Mesenchymal stem cell (in vitro differentiated cells and primary cell): ENCODE measurements at regions not wholly inside any gene's neighbourhood (a gene's known extent, or its start where the extent isn't known, plus 50 kb on each side); places are given as distances from the start of the nearest gene placed in this dataset.

Source experiments
- DNase-seq: peaks from one replicate; pipeline ENCODE4 v3.0.0-alpha.2; 2013
- H2AFZ ChIP-seq: one replicate; pipeline ENCODE4 v1.6.1; 2013; ENCODE audit warnings: low read depth, mild to moderate bottlenecking, control low read depth, inconsistent platforms, low read length, moderate library complexity
- H2AK5ac ChIP-seq: 2 replicates; pipeline ENCODE4 v1.6.1; 2013; ENCODE audit warnings: low read length, moderate library complexity, mild to moderate bottlenecking, inconsistent platforms; ENCODE audit not compliant: severe bottlenecking
- H2BK120ac ChIP-seq: one replicate; pipeline ENCODE4 v1.6.1; 2013; ENCODE audit warnings: low read depth, mild to moderate bottlenecking, inconsistent platforms, low read length, moderate library complexity
- H2BK12ac ChIP-seq, 2 experiments: one replicate each; pipeline ENCODE4 v1.6.1; 2013; ENCODE audit warnings: inconsistent platforms in 2 of 2, low read length in 2 of 2, mild to moderate bottlenecking in 2 of 2, moderate library complexity in 2 of 2, control low read depth in 1 of 2
- H2BK15ac ChIP-seq: one replicate; pipeline ENCODE4 v1.6.1; 2013; ENCODE audit warnings: mild to moderate bottlenecking, low read depth, inconsistent platforms; ENCODE audit not compliant: poor library complexity, severe bottlenecking
- H2BK5ac ChIP-seq: 2 replicates; pipeline ENCODE4 v1.6.1; 2013; ENCODE audit warnings: low read depth, mild to moderate bottlenecking, low read length, control low read depth, inconsistent platforms; ENCODE audit not compliant: poor library complexity, severe bottlenecking
- H3K14ac ChIP-seq, 2 experiments: one replicate each; pipeline ENCODE4 v1.6.1; 2013; ENCODE audit warnings: inconsistent platforms in 2 of 2, low read length in 2 of 2, control low read depth in 1 of 2, mild to moderate bottlenecking in 1 of 2, moderate library complexity in 1 of 2
- H3K18ac ChIP-seq, 2 experiments: one replicate each; pipeline ENCODE4 v1.6.1; 2013; ENCODE audit warnings: inconsistent platforms in 2 of 2, low read length in 2 of 2, control low read depth in 1 of 2, low read depth in 1 of 2, mild to moderate bottlenecking in 1 of 2
- H3K23ac ChIP-seq, 2 experiments: one replicate each; pipeline ENCODE4 v1.6.1; 2013; ENCODE audit warnings: inconsistent platforms in 2 of 2, low read length in 2 of 2, mild to moderate bottlenecking in 2 of 2, moderate library complexity in 2 of 2, control low read depth in 1 of 2
- H3K27ac ChIP-seq: 2 replicates; pipeline ENCODE4 v1.5.1; 2013; ENCODE audit warnings: mild to moderate bottlenecking, moderate library complexity, low read length, control low read depth, inconsistent platforms; ENCODE audit not compliant: poor library complexity, severe bottlenecking
- H3K27me3 ChIP-seq, 2 experiments: 2 replicates each; pipeline versions ENCODE4 v1.6.1 to v1.7.0; 2013; ENCODE audit warnings: low read length in 2 of 2, mild to moderate bottlenecking in 2 of 2, moderate library complexity in 2 of 2, control low read depth in 1 of 2, inconsistent platforms in 1 of 2; ENCODE audit not compliant: control insufficient read depth in 1 of 2, insufficient read depth in 1 of 2
- H3K36me3 ChIP-seq, 2 experiments: 2 replicates each; pipeline versions ENCODE4 v1.6.1 to v1.7.0; 2013; ENCODE audit warnings: low read length in 2 of 2, control low read depth in 1 of 2, inconsistent platforms in 1 of 2, low read depth in 1 of 2, mild to moderate bottlenecking in 1 of 2; ENCODE audit not compliant: insufficient read depth in 2 of 2, control insufficient read depth in 1 of 2
- H3K4ac ChIP-seq, 2 experiments: one replicate each; pipeline ENCODE4 v1.6.1; 2013; ENCODE audit warnings: inconsistent platforms in 2 of 2, low read length in 2 of 2, mild to moderate bottlenecking in 2 of 2, moderate library complexity in 2 of 2, control low read depth in 1 of 2, low read depth in 1 of 2
- H3K4me1 ChIP-seq: 2 replicates; pipeline ENCODE4 v1.6.1; 2013; ENCODE audit warnings: low read depth, low read length, control low read depth; ENCODE audit not compliant: control insufficient read depth, insufficient read depth
- H3K4me2 ChIP-seq: 2 replicates; pipeline ENCODE4 v1.6.1; 2013; ENCODE audit warnings: low read length, mild to moderate bottlenecking, inconsistent platforms; ENCODE audit not compliant: poor library complexity, severe bottlenecking
- H3K4me3 ChIP-seq, 2 experiments: 2 replicates each; pipeline versions ENCODE4 v1.5.1 to v1.7.0; 2013; ENCODE audit warnings: low read length in 2 of 2, mild to moderate bottlenecking in 2 of 2, control low read depth in 1 of 2, low read depth in 1 of 2; ENCODE audit not compliant: insufficient read depth in 1 of 2
- H3K79me1 ChIP-seq: replicated peaks from 2 replicates; pipeline ENCODE4 v1.6.1; 2013; ENCODE audit warnings: mild to moderate bottlenecking, control low read depth, low read length, inconsistent platforms; ENCODE audit not compliant: poor library complexity, severe bottlenecking
- H3K9ac ChIP-seq: 2 replicates; pipeline ENCODE4 v1.7.0; 2013; ENCODE audit warnings: mild to moderate bottlenecking, low read length, moderate library complexity
- H3K9me3 ChIP-seq: 2 replicates; pipeline ENCODE4 v1.7.0; 2013; ENCODE audit warnings: mild to moderate bottlenecking, low read length; ENCODE audit not compliant: control insufficient read depth
- H4K8ac ChIP-seq: one replicate; pipeline ENCODE4 v1.6.1; 2013; ENCODE audit warnings: inconsistent platforms, mild to moderate bottlenecking, low read length, moderate library complexity
- H4K91ac ChIP-seq: one replicate; pipeline ENCODE4 v1.6.1; 2013; ENCODE audit warnings: mild to moderate bottlenecking, low read length, inconsistent platforms
- WGBS: methylation state at CpG from one replicate; pipeline ENCODE4 v1.1.7; 2013; ENCODE audit warnings: mixed read lengths; 5-methylcytosine and 5-hydroxymethylcytosine counted together

DNA sequence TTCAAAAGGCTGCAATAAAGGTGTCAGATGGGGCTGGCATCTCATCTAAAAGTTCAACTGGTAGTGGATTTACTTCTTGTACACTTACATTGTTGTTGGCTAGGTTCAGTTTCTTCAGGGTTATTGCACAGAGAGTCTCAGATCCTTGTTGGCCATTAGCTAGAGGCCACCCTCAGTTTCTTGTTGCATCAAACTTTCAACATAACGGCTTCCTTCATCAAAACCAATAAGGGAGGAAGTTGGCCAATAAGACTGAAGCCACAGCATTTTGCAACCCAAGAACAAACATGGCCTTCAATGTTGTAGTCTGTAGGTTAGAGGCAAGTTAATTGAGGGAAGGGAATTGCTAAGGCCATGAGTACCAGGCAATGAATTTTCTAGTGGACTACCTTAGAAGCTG is 218.0 kb downstream of the ZBBX start:
- no peak overlapping the region for H3K14ac ChIP-seq
- H3K4ac ChIP-seq = no peak overlapping the region
- 100% methylated on average over 1 of the region's 1 CpG for WGBS
- no peak overlapping the region for H2AK5ac ChIP-seq
- DNase-seq = no peak
- H3K23ac ChIP-seq = no peak overlapping the region
- no peak overlapping the region for H2BK120ac ChIP-seq
- no peak overlapping the region for H2BK15ac ChIP-seq
- H3K4me3 ChIP-seq = no peak overlapping the region
- no peak overlapping the region for H2AFZ ChIP-seq
- H3K4me1 ChIP-seq = no peaks in the 10 kb centered on the region
- no peaks in the 10 kb centered on the region for H3K27me3 ChIP-seq
- no peak overlapping the region for H3K18ac ChIP-seq
- H3K9ac ChIP-seq = no peak overlapping the region
- H2BK12ac ChIP-seq = no peak overlapping the region
- H3K4me2 ChIP-seq = no peak overlapping the region
- H3K9me3 ChIP-seq = no peaks in the 10 kb centered on the region
- no peak overlapping the region for H3K27ac ChIP-seq
- H3K36me3 ChIP-seq = no peaks in the 10 kb centered on the region
- no peak overlapping the region for H4K91ac ChIP-seq
- no peaks in the 10 kb centered on the region for H3K79me1 ChIP-seq
- no peak overlapping the region for H2BK5ac ChIP-seq
- no peak overlapping the region for H4K8ac ChIP-seq

DNA sequence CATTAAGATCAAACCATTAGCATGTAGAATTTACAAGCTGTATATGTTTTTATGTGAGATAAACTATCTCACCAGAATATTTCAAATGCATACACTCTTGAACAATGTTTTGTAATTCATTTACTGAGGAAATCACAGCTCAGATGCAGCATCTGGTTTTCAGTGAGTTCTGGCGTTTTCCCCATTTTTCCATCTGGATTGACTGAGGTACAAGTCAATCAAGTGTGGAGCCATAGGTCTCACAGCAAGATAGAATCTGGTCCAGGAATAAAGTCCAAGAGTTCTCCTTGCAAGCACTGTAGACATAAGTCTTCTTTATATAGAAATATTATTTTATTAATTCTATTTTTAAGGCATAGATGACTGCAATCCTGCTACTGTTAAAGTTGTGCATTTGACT is 219.3 kb downstream of the ZBBX start:
- H4K8ac ChIP-seq = no peak overlapping the region
- H2AFZ ChIP-seq = no peak overlapping the region
- no peak overlapping the region for H3K23ac ChIP-seq
- H2BK12ac ChIP-seq = no peak overlapping the region
- no peaks in the 10 kb centered on the region for H3K27me3 ChIP-seq
- H3K4me1 ChIP-seq = no peaks in the 10 kb centered on the region
- no peak overlapping the region for H3K27ac ChIP-seq
- peaks cover 7% of the 10 kb centered on the region for H3K9me3 ChIP-seq
- H3K36me3 ChIP-seq = no peaks in the 10 kb centered on the region
- H2BK5ac ChIP-seq = no peak overlapping the region
- H2BK15ac ChIP-seq = no peak overlapping the region
- no peak overlapping the region for H2AK5ac ChIP-seq
- no peak overlapping the region for H3K4ac ChIP-seq
- no peak overlapping the region for H3K9ac ChIP-seq
- 88% methylated on average over 1 of the region's 1 CpG for WGBS
- no peak overlapping the region for H3K4me3 ChIP-seq
- no peak for DNase-seq
- H3K14ac ChIP-seq = no peak overlapping the region
- no peak overlapping the region for H3K18ac ChIP-seq
- H4K91ac ChIP-seq = no peak overlapping the region
- no peak overlapping the region for H3K4me2 ChIP-seq
- no peak overlapping the region for H2BK120ac ChIP-seq
- H3K79me1 ChIP-seq = no peaks in the 10 kb centered on the region

DNA sequence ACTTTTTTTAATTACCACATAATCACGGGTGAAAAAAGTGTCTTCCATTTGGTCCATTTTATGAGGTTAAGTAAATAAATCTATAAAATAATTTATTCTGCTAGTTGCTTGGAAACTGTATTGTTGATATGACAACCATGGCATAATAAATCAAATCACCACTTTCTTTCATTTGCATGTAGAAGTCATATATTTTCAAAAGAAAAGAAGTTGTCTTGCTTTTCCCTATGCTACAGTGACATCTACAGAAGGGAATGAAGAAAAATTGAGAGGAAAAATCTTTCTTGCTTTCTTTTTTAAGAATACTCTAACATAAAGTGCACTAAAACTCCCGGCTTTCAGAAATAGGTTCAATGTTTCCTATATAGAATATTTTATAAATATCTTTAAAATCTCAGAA is 228.5 kb downstream of the ZBBX start:
- Histone ChIP-seq H2BK12ac (no peak overlapping the region), H2AK5ac (no peak overlapping the region), H3K14ac (no peak overlapping the region), H4K8ac (no peak overlapping the region), H2BK5ac (no peak overlapping the region), H3K9me3 (peaks cover 13% of the 10 kb centered on the region), H3K27me3 (no peaks in the 10 kb centered on the region), H3K27ac (no peak overlapping the region), H2BK15ac (no peak overlapping the region), H3K4me1 (no peaks in the 10 kb centered on the region), H3K4me3 (no peak overlapping the region), H2AFZ (no peak overlapping the region), H3K23ac (no peak overlapping the region), H3K9ac (no peak overlapping the region), H3K36me3 (no peaks in the 10 kb centered on the region), H3K4me2 (no peak overlapping the region), H3K18ac (no peak overlapping the region), H3K79me1 (no peaks in the 10 kb centered on the region), H2BK120ac (no peak overlapping the region), H3K4ac (no peak overlapping the region), H4K91ac (no peak overlapping the region)
- WGBS = no CpG with 5 or more reads among the region's 2 CpGs
- no peak for DNase-seq

GRCh38 chr3:167148136-167148535 is 232.0 kb downstream of the ZBBX start:
- Histone ChIP-seq H3K4me1 (no peaks in the 10 kb centered on the region), H3K4me3 (no peak overlapping the region), H3K23ac (no peak overlapping the region), H4K8ac (no peak overlapping the region), H2BK12ac (no peak overlapping the region), H3K4ac (no peak overlapping the region), H2BK15ac (no peak overlapping the region), H3K14ac (no peak overlapping the region), H3K27me3 (no peaks in the 10 kb centered on the region), H2BK5ac (no peak overlapping the region), H3K27ac (no peak overlapping the region), H2AK5ac (no peak overlapping the region), H3K79me1 (no peaks in the 10 kb centered on the region), H2AFZ (no peak overlapping the region), H4K91ac (no peak overlapping the region), H2BK120ac (no peak overlapping the region), H3K4me2 (no peak overlapping the region), H3K36me3 (no peaks in the 10 kb centered on the region), H3K9ac (no peak overlapping the region), H3K9me3 (no peaks in the 10 kb centered on the region), H3K18ac (no peak overlapping the region)
- WGBS = 75% methylated on average over 4 of the region's 4 CpGs
- DNase-seq = no peak
